H1 (cell line): ENCODE measurements at regions not wholly inside any gene's neighbourhood (a gene's known extent, or its start where the extent isn't known, plus 50 kb on each side); places are given as distances from the start of the nearest gene placed in this dataset.

ENCODE experiments used
- CTCF ChIP-seq, 3 experiments: IDR thresholded peaks; 1 replicate in 2 of 3; 2 replicates in 1 of 3; pipeline versions ENCODE4 v1.5.1 to v1.6.1; 2011; ENCODE audit warnings: low read length in 3 of 3, mild to moderate bottlenecking in 3 of 3, inconsistent platforms in 2 of 3, low read depth in 1 of 3, moderate library complexity in 1 of 3; ENCODE audit not compliant: insufficient read depth in 1 of 3; ENCODE audit errors: control extremely low read depth in 1 of 3
- EZH2 ChIP-seq: fragments of 200-600 bp; sonication (generic); IDR thresholded peaks from 2 replicates; pipeline ENCODE4 v1.7.1; 2012; ENCODE audit warnings: low read depth, mild to moderate bottlenecking, moderate library complexity, low read length, inconsistent platforms; ENCODE audit not compliant: severe bottlenecking
- SIN3A ChIP-seq, 2 experiments: IDR thresholded peaks in 1 of 2; conservative IDR thresholded peaks in 1 of 2; 2 replicates each; pipeline ENCODE4 v1.6.1; 2011 to 2012; ENCODE audit warnings: low read length in 2 of 2, improper control_type of control experiment in 1 of 2, low read depth in 1 of 2, mild to moderate bottlenecking in 1 of 2
- ZNF274 ChIP-seq: IDR thresholded peaks from 2 replicates; pipeline ENCODE4 v1.7.0; 2012; ENCODE audit warnings: low read length, borderline replicate concordance; ENCODE audit errors: extremely low read depth

- TF ChIP-seq EZH2, result no peak
- TF ChIP-seq ZNF274, result no peak
- no peak for TF ChIP-seq CTCF (IDR thresholded peaks at IDR 0.05; ENCODE audit: control extremely low read depth in 1 of 3, insufficient read depth in 1 of 3, low read depth in 1 of 3, low read length in 3 of 3)
- TF ChIP-seq SIN3A (conservative IDR thresholded peaks at IDR 0.05 in 1 of 2, IDR thresholded peaks at IDR 0.05 in 1 of 2; ENCODE audit: low read depth in 1 of 2, low read length in 2 of 2), result no peak
These were observed 157.2 kb downstream of the TTC32 start for GRCh38 chr2:19744456-19745199.
